Mucosa of descending colon (tissue), 3 donors: ENCODE measurements at regions not wholly inside any gene's neighbourhood (a gene's known extent, or its start where the extent isn't known, plus 50 kb on each side); places are given as distances from the start of the nearest gene placed in this dataset.

Experiments
- ATAC-seq: fragments of 200-7000 bp; cut with Tn5 transposase; one replicate; pipeline ENCODE4 v1.9.1; 2020; ENCODE audit warnings: mild to moderate bottlenecking, moderate library complexity
- DNase-seq, 3 donors: peaks; one replicate each; pipeline ENCODE4 v3.0.0-alpha.2; 2020
- H3K36me3 ChIP-seq: fragments of 200-600 bp; one replicate; pipeline ENCODE4 v1.8.0; 2021; ENCODE audit warnings: low read depth, mild to moderate bottlenecking
- H3K4me1 ChIP-seq: fragments of 200-600 bp; one replicate; pipeline ENCODE4 v1.8.0; 2021; ENCODE audit warnings: low read depth, mild to moderate bottlenecking
- H3K4me3 ChIP-seq: fragments of 200-600 bp; one replicate; pipeline ENCODE4 v1.8.0; 2021; ENCODE audit warnings: mild to moderate bottlenecking
- H3K9me3 ChIP-seq: fragments of 200-600 bp; one replicate; pipeline ENCODE4 v1.8.0; 2021; ENCODE audit warnings: mild to moderate bottlenecking
- CTCF ChIP-seq: fragments of 200-600 bp; IDR thresholded peaks from one replicate; pipeline ENCODE4 v1.8.0; 2022; ENCODE audit warnings: antibody characterized with exemption, mild to moderate bottlenecking
- intact Hi-C, 2 donors: fragments of 100-400 bp; cut with DNase I in 1 of 2; cut with micrococcal nuclease in 1 of 2; formaldehyde crosslinking; loops; one replicate each; pipeline versions ENCODE4 v1.11.0 to v1.11.1; 2022; cut with DNase I, micrococcal nuclease
- donor health status: DM: no; HTN: no; CAD: no; lungs with moderate emphysema.
- donor health status: DM: no; HTN: no; CAD: no.
- donor health status: DM: no; HTN: yes; CAD: no.

GRCh38 chrX:46279214-46279924, 265.9 kb downstream of the ZNF674 start:
- no peaks in the 10 kb centered on the region for H3K4me1 ChIP-seq
- no peaks in the 10 kb centered on the region for H3K9me3 ChIP-seq
- ATAC-seq = no peak
- no peak for DNase-seq
- TF ChIP-seq CTCF = no peak
- H3K36me3 ChIP-seq = no peaks in the 10 kb centered on the region
- no peak overlapping the region for H3K4me3 ChIP-seq
- intact Hi-C loops = no loop called here

- ATAC-seq (no peak), DNase-seq (no peak)
- H3K4me1 ChIP-seq = no peaks in the 10 kb centered on the region
- no peaks in the 10 kb centered on the region for H3K36me3 ChIP-seq
- H3K9me3 ChIP-seq = no peaks in the 10 kb centered on the region
- no peak for TF ChIP-seq CTCF
- no peak overlapping the region for H3K4me3 ChIP-seq
- intact Hi-C loops = no loop called here
These were observed 266.6 kb downstream of the ZNF674 start for GRCh38 chrX:46278572-46278971.

- no peak for DNase-seq
- Histone ChIP-seq H3K4me1 (no peaks in the 10 kb centered on the region), H3K4me3 (no peak overlapping the region), H3K9me3 (no peaks in the 10 kb centered on the region), H3K36me3 (no peaks in the 10 kb centered on the region)
- intact Hi-C loops = no loop called here
- no peak for ATAC-seq
- no peak for TF ChIP-seq CTCF
These were observed 276.8 kb downstream of the ZNF674 start for GRCh38 chrX:46268412-46268811.

- H3K9me3 ChIP-seq = no peaks in the 10 kb centered on the region
- H3K4me1 ChIP-seq = no peaks in the 10 kb centered on the region
- intact Hi-C loops = no loop called here
- no peaks in the 10 kb centered on the region for H3K36me3 ChIP-seq
- peak; percentile 15 for ATAC-seq
- H3K4me3 ChIP-seq = no peak overlapping the region
- TF ChIP-seq CTCF = no peak
- no peak for DNase-seq
These were observed 281.7 kb downstream of the ZNF674 start for GRCh38 chrX:46263494-46263893.

GRCh38 chrX:46262304-46262703, 282.9 kb downstream of the ZNF674 start:
- H3K4me1 ChIP-seq = no peaks in the 10 kb centered on the region
- H3K4me3 ChIP-seq = no peak overlapping the region
- DNase-seq (no peak), ATAC-seq (no peak)
- H3K36me3 ChIP-seq = no peaks in the 10 kb centered on the region
- intact Hi-C loops = no loop called here
- H3K9me3 ChIP-seq = no peaks in the 10 kb centered on the region
- TF ChIP-seq CTCF = no peak

GRCh38 chrX:46260499-46260898, 284.7 kb downstream of the ZNF674 start:
- ATAC-seq (no peak), DNase-seq (no peak)
- no peak overlapping the region for H3K4me3 ChIP-seq
- H3K9me3 ChIP-seq = no peaks in the 10 kb centered on the region
- no peak for TF ChIP-seq CTCF
- no peaks in the 10 kb centered on the region for H3K4me1 ChIP-seq
- no peaks in the 10 kb centered on the region for H3K36me3 ChIP-seq
- intact Hi-C loops = no loop called here
